ENCODE measurements at regions not wholly inside any gene's neighbourhood (a gene's known extent, or its start where the extent isn't known, plus 50 kb on each side); places are given as distances from the start of the nearest gene placed in this dataset.
"Not testable (repeated sequence)": the region's sequence is repeated elsewhere in the genome, so short reads cannot be mapped to it uniquely, and the experiment has no call there.

DNA sequence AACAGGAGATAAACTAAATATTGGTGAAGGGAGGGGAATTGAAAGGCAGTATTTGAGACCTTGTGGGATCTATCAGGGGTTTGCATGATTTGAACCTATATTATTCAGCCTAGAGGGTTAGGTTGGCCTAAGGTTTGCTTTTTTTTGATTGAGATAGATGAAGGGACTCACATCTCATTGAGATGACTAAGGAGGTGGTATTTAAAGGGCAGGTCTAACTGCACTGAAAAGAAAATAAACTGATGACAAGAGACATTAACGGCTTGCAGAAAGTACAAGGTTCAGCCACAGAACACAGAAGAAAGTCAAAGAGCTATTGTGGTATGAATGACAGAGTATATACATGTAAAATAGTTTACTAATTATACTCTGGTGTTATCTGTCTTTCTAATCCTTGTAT is 412.7 kb downstream of the CDH10 start:
- no peaks in the 10 kb centered on the region for H3K9me3 ChIP-seq (ENCODE audit: low read depth, low read length)
- H3K9ac ChIP-seq (ENCODE audit: insufficient read length) = no peak overlapping the region
- DNase-seq (ENCODE audit: low read depth, low spot score) = no peak
- no peak for TF ChIP-seq FOXP2 (optimal IDR thresholded peaks at IDR 0.05; ENCODE audit: control extremely low read depth, extremely low read length, insufficient read depth)
- H3K36me3 ChIP-seq (ENCODE audit: insufficient read depth, low read length) = no peaks in the 10 kb centered on the region
- no peak overlapping the region for H3K4me3 ChIP-seq
- no peak overlapping the region for H3K27ac ChIP-seq

DNA sequence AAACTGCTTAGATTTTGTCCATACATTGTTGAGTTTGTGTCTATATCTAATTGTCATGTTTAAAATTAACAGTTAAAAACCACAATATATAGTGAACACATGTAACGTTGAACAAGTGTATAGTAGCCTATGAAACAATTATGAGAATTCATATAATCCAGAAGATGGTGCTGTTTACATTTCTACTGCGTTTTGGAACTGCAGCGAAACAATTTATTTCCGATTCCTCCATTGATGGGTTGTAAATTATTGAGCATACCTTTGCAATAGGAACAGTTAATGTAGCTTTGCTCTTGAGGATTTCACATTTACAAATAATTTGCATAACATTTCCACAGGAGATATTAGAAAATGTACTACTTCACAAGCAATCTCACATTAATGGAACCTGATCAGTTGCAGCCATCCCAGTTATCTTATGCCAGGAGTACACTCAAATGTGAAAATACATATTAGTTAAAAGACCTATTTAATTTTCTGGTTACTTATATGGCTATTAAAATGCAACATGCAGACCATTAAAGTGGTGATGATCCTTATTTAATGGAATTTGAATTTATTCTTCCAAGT is 411.8 kb downstream of the CDH10 start:
- Histone ChIP-seq H3K9me3 (ENCODE audit: low read depth, low read length) (no peaks in the 10 kb centered on the region), H3K36me3 (ENCODE audit: insufficient read depth, low read length) (no peaks in the 10 kb centered on the region), H3K27ac (no peak overlapping the region), H3K4me3 (no peak overlapping the region), H3K9ac (ENCODE audit: insufficient read length) (no peak overlapping the region)
- peak; percentile 16 for DNase-seq (ENCODE audit: low read depth, low spot score)
- TF ChIP-seq EZH2 (IDR thresholded peaks at IDR 0.05) (no peak), FOXP2 (optimal IDR thresholded peaks at IDR 0.05; ENCODE audit: control extremely low read depth, extremely low read length, insufficient read depth) (no peak), POLR2AphosphoS5 (IDR thresholded peaks at IDR 0.05; ENCODE audit: borderline replicate concordance, low read depth, low read length) (no peak)

DNA sequence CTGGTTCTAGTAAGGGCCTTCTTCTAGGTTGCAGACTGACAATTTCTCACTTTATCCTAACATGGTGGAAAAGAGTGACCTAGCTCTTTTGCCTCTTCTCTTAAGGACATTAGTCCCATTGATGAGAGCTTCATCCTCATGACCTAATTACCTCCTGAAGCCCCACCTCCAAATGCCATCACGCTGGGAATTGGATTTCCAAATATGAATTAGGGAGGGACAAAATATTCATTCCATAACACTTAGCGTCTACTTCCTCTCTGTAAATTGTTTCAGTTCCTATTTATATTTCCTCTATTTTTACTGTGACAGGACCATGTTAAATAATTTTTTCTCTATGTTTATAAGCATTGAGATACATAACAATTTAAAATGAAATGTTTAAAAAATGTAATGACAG is 408.8 kb downstream of the CDH10 start:
- TF ChIP-seq EZH2 (IDR thresholded peaks at IDR 0.05) (no peak), FOXP2 (optimal IDR thresholded peaks at IDR 0.05; ENCODE audit: control extremely low read depth, extremely low read length, insufficient read depth) (no peak), POLR2AphosphoS5 (IDR thresholded peaks at IDR 0.05; ENCODE audit: borderline replicate concordance, low read depth, low read length) (no peak)
- no peaks in the 10 kb centered on the region for H3K36me3 ChIP-seq (ENCODE audit: insufficient read depth, low read length)
- no peaks in the 10 kb centered on the region for H3K9me3 ChIP-seq (ENCODE audit: low read depth, low read length)
- H3K9ac ChIP-seq (ENCODE audit: insufficient read length) = no peak overlapping the region
- no peak overlapping the region for H3K27ac ChIP-seq
- DNase-seq (ENCODE audit: low read depth, low spot score) = no peak
- H3K4me3 ChIP-seq = no peak overlapping the region

DNA sequence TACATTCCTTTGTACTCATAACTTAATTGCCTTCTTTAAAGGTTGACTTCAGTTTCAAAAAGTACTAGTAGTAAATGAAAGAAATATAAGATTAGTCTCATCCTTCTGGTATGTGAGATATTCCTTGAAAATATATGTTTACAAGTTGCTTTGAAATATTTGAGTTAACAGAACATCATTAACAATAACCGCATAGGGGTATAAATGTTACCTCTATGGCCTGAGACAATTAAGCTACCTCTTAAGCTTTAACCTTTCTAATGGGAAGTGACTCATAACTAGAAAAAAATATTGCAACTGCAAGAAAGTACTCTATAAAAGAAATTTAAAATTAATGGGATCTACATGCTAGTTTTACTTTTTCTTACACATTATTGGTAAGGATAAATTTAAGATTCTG is 399.0 kb downstream of the CDH10 start:
- Histone ChIP-seq H3K4me3 (no peak overlapping the region), H3K9ac (ENCODE audit: insufficient read length) (no peak overlapping the region), H3K36me3 (ENCODE audit: insufficient read depth, low read length) (no peaks in the 10 kb centered on the region), H3K27ac (no peak overlapping the region), H3K9me3 (ENCODE audit: low read depth, low read length) (no peaks in the 10 kb centered on the region)
- DNase-seq (ENCODE audit: low read depth, low spot score) = no peak
- no peak for TF ChIP-seq EZH2 (IDR thresholded peaks at IDR 0.05)
- TF ChIP-seq POLR2AphosphoS5 (IDR thresholded peaks at IDR 0.05; ENCODE audit: borderline replicate concordance, low read depth, low read length) = no peak
- no peak for TF ChIP-seq FOXP2 (optimal IDR thresholded peaks at IDR 0.05; ENCODE audit: control extremely low read depth, extremely low read length, insufficient read depth)

DNA sequence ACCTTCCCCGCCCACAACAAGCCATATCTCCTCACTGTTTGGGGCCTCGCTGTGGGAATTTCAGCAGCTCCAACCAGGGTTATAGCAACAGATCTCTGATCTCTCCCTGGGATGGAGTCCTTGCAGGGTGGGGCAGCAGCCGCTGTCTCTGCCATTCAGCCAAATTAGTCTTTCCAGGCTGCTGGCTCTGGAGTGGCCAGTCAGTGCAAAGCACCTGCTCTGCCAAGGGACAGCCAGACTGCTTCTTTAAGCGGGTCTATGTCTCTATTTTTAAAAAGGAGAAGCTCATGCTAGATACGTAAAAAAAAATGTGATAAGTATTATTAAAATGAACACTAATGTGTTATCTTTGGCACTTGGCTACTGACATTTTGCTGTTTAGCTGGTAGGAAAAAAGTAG is 380.2 kb downstream of the CDH10 start:
- Histone ChIP-seq H3K4me3 (no peak overlapping the region), H3K27ac (no peak overlapping the region), H3K9ac (ENCODE audit: insufficient read length) (no peak overlapping the region), H3K9me3 (ENCODE audit: low read depth, low read length) (no peaks in the 10 kb centered on the region), H3K36me3 (ENCODE audit: insufficient read depth, low read length) (no peaks in the 10 kb centered on the region)
- TF ChIP-seq EZH2 (IDR thresholded peaks at IDR 0.05) = no peak
- TF ChIP-seq POLR2AphosphoS5 (IDR thresholded peaks at IDR 0.05; ENCODE audit: borderline replicate concordance, low read depth, low read length) = no peak
- no peak for TF ChIP-seq FOXP2 (optimal IDR thresholded peaks at IDR 0.05; ENCODE audit: control extremely low read depth, extremely low read length, insufficient read depth)
- DNase-seq (ENCODE audit: low read depth, low spot score) = no peak

DNA sequence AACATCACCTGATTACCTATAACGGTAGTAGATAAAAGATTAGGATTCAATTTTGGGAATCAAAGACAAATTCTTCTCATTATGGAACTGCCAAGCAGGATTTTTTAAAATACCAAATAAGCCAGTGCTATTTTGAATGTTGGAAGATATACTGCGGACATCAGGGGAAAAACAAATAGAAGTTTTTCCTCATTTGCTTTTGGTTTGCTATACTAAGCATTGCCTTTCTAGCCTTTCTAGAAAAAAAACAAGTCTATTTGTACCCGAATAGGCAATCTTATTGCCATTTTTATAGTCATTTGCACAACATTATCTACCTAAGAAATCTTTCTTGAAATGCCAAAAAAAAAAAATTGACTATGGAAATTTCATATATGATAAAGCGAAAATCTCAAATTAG is 379.5 kb downstream of the CDH10 start:
- DNase-seq (ENCODE audit: low read depth, low spot score) = no peak
- Histone ChIP-seq H3K4me3 (no peak overlapping the region), H3K9me3 (ENCODE audit: low read depth, low read length) (no peaks in the 10 kb centered on the region), H3K9ac (ENCODE audit: insufficient read length) (no peak overlapping the region), H3K27ac (no peak overlapping the region), H3K36me3 (ENCODE audit: insufficient read depth, low read length) (no peaks in the 10 kb centered on the region)
- no peak for TF ChIP-seq EZH2 (IDR thresholded peaks at IDR 0.05)
- no peak for TF ChIP-seq FOXP2 (optimal IDR thresholded peaks at IDR 0.05; ENCODE audit: control extremely low read depth, extremely low read length, insufficient read depth)
- TF ChIP-seq POLR2AphosphoS5 (IDR thresholded peaks at IDR 0.05; ENCODE audit: borderline replicate concordance, low read depth, low read length) = no peak

DNA sequence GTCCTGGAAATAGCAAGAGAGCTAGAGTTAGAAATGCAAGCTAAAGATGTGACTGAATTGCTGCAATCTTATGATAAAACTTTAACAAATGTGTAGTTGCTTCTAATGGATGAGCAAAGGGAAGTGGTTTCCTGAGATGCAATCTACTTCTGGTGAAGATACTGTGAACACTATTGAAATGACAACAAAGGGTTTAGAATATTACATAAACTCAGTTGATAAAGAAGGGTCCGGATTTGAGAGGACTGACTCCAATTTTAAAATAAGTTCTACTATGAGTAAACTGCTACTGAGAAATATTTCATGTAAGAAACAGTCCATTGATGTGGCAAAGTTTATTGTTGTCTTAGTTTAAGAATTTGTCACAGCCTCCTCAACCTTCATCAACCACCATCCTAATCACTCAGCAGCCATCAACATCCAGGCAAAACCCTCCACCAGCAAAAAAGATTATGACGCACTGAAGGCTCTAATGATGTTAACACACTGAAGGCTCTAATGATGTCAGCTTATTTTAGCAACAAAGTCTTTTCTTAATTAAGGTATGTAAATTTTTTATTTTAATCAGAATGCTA is 376.2 kb downstream of the CDH10 start:
- Histone ChIP-seq H3K4me3 (no peak overlapping the region), H3K27ac (no peak overlapping the region), H3K9ac (ENCODE audit: insufficient read length) (no peak overlapping the region), H3K36me3 (ENCODE audit: insufficient read depth, low read length) (no peaks in the 10 kb centered on the region), H3K9me3 (ENCODE audit: low read depth, low read length) (no peaks in the 10 kb centered on the region)
- no peak for DNase-seq (ENCODE audit: low read depth, low spot score)
- no peak for TF ChIP-seq EZH2 (IDR thresholded peaks at IDR 0.05)
- TF ChIP-seq FOXP2 (optimal IDR thresholded peaks at IDR 0.05; ENCODE audit: control extremely low read depth, extremely low read length, insufficient read depth) = no peak
- no peak for TF ChIP-seq POLR2AphosphoS5 (IDR thresholded peaks at IDR 0.05; ENCODE audit: borderline replicate concordance, low read depth, low read length)

DNA sequence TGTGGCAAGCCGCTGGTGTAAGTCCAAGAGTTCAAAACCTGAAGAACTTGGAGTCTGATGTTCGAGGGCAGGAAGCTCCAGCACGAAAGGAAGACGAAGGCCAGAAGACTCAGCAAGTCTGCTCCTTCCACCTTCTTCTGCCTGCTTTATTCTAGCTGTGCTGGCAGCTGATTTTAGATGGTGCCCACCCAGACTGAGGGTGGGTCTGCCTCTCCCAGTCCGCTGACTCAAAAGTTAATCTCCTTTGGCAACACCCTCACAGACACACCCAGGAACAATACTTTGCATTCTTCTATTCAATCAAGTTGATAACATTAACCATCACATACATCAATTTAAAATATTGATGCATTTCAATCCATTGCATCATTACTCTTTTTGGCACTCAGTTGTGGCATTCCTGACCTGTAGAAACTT is 373.1 kb downstream of the CDH10 start:
- not testable (repeated sequence) for H3K27ac ChIP-seq; H3K4me3 ChIP-seq; H3K9me3 ChIP-seq (ENCODE audit: low read depth, low read length); DNase-seq (ENCODE audit: low read depth, low spot score); H3K9ac ChIP-seq (ENCODE audit: insufficient read length); H3K36me3 ChIP-seq (ENCODE audit: insufficient read depth, low read length)

DNA sequence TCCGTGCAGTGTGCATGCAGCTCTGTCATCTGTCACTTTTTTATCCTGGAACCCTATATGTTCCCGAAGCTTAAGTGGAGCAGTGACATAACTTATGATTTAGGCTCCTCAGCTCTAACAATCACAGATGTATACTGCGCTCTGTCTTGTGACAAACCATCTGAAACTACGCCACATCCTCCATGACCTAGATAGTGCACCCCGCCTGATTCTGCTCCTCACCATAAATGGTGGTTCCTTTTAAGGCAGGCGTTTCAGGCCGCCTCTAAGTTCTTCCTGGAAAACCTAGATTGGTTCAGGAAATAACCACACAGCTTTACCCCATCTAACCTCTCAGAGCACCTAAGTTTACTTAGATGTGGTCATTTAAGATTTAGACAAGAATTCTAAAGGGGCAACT is 372.0 kb downstream of the CDH10 start:
- H3K36me3 ChIP-seq (ENCODE audit: insufficient read depth, low read length) = no peaks in the 10 kb centered on the region
- H3K4me3 ChIP-seq = no peak overlapping the region
- no peak for DNase-seq (ENCODE audit: low read depth, low spot score)
- no peaks in the 10 kb centered on the region for H3K9me3 ChIP-seq (ENCODE audit: low read depth, low read length)
- no peak overlapping the region for H3K27ac ChIP-seq
- TF ChIP-seq POLR2AphosphoS5 (IDR thresholded peaks at IDR 0.05; ENCODE audit: borderline replicate concordance, low read depth, low read length) = no peak
- TF ChIP-seq FOXP2 (optimal IDR thresholded peaks at IDR 0.05; ENCODE audit: control extremely low read depth, extremely low read length, insufficient read depth) = no peak
- no peak overlapping the region for H3K9ac ChIP-seq (ENCODE audit: insufficient read length)

Measured in SK-N-MC (cell line).